Omental fat pad (tissue), 3 donors: ENCODE measurements at regions not wholly inside any gene's neighbourhood (a gene's known extent, or its start where the extent isn't known, plus 50 kb on each side); places are given as distances from the start of the nearest gene placed in this dataset.

Experiments used
- ATAC-seq: fragments of 150-250 bp; one replicate; pipeline ENCODE4 v1.9.1; 2016; ENCODE audit warnings: mild to moderate bottlenecking, moderate library complexity; ENCODE audit not compliant: low FRiP score
- DNase-seq: peaks from one replicate; pipeline ENCODE4 v3.0.0-alpha.2; 2019; ENCODE audit warnings: low spot score
- TF ChIP-seq, protein P1 (sequence below), 3 donors: fragments of 450-650 bp; IDR thresholded peaks; one replicate each; pipeline ENCODE4 v1.5.1; 2016 to 2017; ENCODE audit warnings: antibody characterized with exemption in 3 of 3, mild to moderate bottlenecking in 3 of 3, moderate library complexity in 2 of 3

DNA sequence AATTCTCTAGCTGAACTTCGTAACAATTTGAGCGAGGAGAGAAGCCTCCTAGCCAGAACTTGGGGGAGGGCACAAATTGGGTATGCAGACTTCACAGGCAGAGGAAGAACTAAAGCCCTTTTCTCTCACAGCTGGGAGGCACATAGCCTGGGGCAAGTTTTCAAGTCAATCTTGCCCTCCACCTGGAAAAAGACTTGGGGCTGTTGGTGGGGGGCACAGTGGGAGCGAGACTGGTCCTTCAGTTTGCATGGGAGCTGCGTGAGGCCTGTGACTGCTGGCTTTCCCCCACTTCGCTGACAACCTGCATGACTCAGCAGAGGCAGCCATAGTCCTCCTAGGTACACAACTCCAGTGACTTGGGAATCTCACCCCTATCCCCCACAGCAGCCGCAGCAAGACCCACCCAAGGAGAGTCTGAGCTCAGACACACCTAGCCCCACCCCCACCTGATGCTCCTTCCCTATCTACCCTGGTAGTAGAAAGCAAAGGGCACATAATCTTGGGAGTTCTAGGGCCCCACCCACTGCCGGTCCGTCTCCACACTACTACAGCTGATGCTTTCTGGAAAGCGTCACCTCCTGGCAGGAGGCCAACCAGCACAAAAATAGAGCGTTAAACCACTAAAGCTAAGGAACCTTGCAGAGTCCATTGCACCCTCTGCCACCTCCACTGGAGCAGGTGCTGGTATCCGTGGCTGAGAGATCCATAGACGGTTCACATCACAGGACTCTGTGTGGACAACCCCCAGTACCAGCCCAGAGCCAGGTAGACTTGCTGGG is 160.8 kb downstream of the CBLL2 start:
- no peak for ATAC-seq
- TF ChIP-seq, protein P1, sequence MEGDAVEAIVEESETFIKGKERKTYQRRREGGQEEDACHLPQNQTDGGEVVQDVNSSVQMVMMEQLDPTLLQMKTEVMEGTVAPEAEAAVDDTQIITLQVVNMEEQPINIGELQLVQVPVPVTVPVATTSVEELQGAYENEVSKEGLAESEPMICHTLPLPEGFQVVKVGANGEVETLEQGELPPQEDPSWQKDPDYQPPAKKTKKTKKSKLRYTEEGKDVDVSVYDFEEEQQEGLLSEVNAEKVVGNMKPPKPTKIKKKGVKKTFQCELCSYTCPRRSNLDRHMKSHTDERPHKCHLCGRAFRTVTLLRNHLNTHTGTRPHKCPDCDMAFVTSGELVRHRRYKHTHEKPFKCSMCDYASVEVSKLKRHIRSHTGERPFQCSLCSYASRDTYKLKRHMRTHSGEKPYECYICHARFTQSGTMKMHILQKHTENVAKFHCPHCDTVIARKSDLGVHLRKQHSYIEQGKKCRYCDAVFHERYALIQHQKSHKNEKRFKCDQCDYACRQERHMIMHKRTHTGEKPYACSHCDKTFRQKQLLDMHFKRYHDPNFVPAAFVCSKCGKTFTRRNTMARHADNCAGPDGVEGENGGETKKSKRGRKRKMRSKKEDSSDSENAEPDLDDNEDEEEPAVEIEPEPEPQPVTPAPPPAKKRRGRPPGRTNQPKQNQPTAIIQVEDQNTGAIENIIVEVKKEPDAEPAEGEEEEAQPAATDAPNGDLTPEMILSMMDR (IDR thresholded peaks at IDR 0.05): no peak
- DNase-seq: no peak

DNA sequence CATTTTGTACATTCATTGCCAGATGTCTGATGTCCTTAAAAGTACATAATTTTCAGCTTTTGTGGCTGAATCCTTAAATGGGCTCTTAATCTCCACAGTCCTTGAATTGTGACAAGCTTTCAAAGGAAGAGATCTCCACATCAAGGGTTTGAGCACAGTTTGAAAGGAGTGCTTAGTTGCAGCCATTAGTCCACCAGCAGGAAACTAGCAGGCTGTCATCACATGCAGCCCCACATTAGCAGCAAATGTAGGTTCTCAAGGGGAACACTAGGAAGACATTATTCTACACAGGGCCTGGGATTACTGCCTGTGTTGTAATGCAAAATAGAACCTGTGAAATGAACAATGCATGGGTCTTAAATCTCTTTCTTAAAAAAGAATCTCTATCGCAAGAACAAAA is 173.2 kb downstream of the CBLL2 start:
- DNase-seq (no peak), ATAC-seq (no peak)
- TF ChIP-seq, protein P1 (IDR thresholded peaks at IDR 0.05): no peak

DNA sequence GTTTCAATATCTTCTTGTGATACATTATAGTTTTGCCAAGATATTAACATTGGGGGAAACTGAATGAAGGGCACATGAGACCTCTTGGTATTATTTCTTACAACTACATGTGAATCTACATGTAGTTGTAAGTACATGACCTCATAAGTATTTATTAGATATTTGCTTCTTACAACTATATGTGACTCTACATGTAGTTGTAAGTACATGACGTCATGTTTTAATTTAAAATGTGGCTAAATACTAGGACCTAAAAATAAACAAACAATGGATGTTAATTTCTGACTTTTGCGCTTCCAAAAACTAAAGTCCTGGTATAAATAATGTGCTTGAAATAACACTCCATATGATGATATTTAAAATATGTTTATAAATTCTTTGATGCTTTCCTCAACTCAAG is 190.2 kb downstream of the CBLL2 start:
- TF ChIP-seq, protein P1 (IDR thresholded peaks at IDR 0.05): no peak
- DNase-seq (no peak), ATAC-seq (no peak)

DNA sequence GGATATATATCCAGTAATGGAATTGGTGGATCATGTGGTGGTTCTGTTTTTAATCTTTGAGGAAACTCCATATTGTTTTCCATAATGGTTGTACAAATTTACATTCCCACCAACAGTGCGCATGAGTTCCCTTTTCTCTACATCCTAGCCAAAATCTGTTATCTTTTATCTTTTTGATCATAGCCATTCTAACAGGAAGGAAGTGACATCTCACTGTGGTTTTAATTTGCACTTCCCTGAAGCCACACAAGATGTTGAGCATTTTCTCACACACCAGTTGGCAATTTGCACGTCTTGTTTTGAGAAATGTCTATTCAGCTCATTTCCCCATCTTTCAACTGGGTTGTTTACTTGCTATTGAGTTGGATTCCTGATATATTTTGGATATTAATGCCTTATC is 194.9 kb downstream of the CBLL2 start:
- no peak for ATAC-seq
- TF ChIP-seq, protein P1 (IDR thresholded peaks at IDR 0.05): no peak

DNA sequence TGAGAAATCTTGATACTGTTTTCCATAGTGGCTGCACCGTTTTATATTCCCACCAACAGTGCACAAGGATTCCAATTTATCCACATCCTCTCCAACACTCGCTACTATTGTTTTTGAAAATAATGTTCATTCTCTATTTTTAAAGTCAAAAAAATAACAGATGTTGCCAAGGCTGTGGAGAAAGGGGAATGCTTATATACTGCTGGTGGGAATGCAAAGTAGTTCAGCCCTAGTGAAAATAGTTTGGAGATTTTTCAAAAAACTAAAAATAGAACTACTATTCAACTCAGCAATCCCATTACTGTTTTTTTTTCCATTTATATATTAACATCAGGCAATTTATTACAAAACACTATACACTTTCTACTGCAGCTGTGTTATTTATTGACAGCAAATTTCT is 208.7 kb downstream of the CBLL2 start:
- DNase-seq: no peak
- no peak for ATAC-seq
- TF ChIP-seq, protein P1 (IDR thresholded peaks at IDR 0.05): no peak

More for the DNA sequence above, 194.9 kb downstream of the CBLL2 start:
- no peak for DNase-seq

DNA sequence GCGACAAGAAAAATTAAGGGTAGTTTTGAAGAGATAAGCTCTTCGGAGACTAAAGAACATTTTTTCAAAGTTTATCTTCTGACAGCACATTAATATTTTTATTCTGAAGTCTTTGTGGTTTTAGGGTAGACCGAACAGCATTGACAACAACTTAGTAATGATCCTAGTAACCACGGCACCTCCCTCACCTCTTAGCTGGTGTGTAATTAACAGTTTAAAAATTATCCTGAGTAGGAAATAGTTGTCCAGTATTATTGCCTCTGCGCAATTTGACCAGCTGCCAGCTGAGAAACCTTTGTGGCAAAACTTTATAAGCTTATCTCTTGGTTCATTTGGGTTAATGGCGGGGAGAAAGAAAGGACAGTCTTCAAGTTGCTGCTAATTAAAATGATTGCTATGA is 213.6 kb downstream of the CBLL2 start:
- no peak for DNase-seq
- no peak for ATAC-seq
- TF ChIP-seq, protein P1 (IDR thresholded peaks at IDR 0.05): no peak

DNA sequence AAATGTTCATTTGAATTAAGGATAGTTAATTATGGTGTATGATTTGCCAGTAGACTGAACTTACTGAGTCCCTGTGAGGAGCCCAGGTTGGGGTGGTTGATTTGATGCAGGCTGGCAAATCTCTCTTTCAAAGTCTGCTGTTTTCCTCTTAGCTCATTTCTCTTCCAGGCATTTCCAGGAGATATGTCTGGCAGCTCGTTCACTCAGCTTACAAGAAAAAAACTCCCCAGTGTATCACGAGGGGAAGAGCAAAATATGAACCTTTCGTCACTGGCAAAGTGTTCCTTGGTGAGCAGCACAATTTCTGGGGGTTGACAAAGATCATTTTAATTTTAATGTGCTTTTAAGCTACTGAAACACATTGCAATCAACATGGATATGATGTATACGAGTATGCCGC is 244.2 kb downstream of the CBLL2 start:
- DNase-seq: no peak
- ATAC-seq: no peak
- TF ChIP-seq, protein P1 (IDR thresholded peaks at IDR 0.05): no peak
